Right lobe of liver (tissue), 4 donors: ENCODE measurements at regions not wholly inside any gene's neighbourhood (a gene's known extent, or its start where the extent isn't known, plus 50 kb on each side); places are given as distances from the start of the nearest gene placed in this dataset.

Source experiments
- POLR2A ChIP-seq: fragments of 450-650 bp; IDR thresholded peaks from one replicate; pipeline ENCODE4 v1.6.1; 2017; ENCODE audit warnings: antibody characterized with exemption, mild to moderate bottlenecking
- TF ChIP-seq, protein P1 (sequence below), 4 donors: fragments of 200-600 bp in 3 of 4; fragments of 450-650 bp in 1 of 4; IDR thresholded peaks; one replicate each; pipeline versions ENCODE4 v1.5.1 to v1.8.0; 2016 to 2022; ENCODE audit warnings: antibody characterized with exemption in 4 of 4, mild to moderate bottlenecking in 2 of 4
- donor health status: DM: no; HTN: no; CAD: no.
- donor health status: DM: no; HTN: no; CAD: no.
- donor health status: DM: no; HTN: yes; CAD: no.

DNA sequence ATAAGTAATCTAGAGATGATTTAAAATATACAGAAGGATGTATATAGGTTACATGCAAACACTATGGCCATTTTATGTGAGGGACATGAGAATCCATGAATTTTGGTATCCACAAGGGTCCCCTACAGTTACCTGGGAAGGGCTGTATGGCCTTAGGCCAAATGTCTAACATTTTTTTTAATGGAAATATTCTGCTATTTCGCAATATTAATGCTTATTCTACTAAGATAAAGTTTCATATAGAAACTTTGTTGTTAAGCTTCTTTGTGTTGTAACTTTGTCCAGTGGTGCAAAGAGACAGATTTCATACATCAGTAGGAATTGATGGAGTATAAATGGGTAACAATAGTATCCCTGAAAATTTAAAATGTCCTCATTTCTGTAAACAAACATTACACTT, 233.4 kb upstream of the THBS1 start:
- TF ChIP-seq, protein P1, sequence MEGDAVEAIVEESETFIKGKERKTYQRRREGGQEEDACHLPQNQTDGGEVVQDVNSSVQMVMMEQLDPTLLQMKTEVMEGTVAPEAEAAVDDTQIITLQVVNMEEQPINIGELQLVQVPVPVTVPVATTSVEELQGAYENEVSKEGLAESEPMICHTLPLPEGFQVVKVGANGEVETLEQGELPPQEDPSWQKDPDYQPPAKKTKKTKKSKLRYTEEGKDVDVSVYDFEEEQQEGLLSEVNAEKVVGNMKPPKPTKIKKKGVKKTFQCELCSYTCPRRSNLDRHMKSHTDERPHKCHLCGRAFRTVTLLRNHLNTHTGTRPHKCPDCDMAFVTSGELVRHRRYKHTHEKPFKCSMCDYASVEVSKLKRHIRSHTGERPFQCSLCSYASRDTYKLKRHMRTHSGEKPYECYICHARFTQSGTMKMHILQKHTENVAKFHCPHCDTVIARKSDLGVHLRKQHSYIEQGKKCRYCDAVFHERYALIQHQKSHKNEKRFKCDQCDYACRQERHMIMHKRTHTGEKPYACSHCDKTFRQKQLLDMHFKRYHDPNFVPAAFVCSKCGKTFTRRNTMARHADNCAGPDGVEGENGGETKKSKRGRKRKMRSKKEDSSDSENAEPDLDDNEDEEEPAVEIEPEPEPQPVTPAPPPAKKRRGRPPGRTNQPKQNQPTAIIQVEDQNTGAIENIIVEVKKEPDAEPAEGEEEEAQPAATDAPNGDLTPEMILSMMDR (IDR thresholded peaks at IDR 0.05) = no peak
- TF ChIP-seq POLR2A = no peak
